ENCODE measurements at regions not wholly inside any gene's neighbourhood (a gene's known extent, or its start where the extent isn't known, plus 50 kb on each side); places are given as distances from the start of the nearest gene placed in this dataset.

GRCh38 chr2:7986431-7986830 is 695.4 kb upstream of the ID2 start:
- TF ChIP-seq POLR2AphosphoS5 (IDR thresholded peaks at IDR 0.05; ENCODE audit: low read depth, low read length): no peak
- no peak for TF ChIP-seq SIN3A (IDR thresholded peaks at IDR 0.05; ENCODE audit: borderline replicate concordance, insufficient read depth, low read length)
- no peak for TF ChIP-seq REST (IDR thresholded peaks at IDR 0.05; ENCODE audit: insufficient read depth in 1 of 2, low read depth in 2 of 2, low read length in 2 of 2)
